PC-3 (cell line): ENCODE measurements at regions not wholly inside any gene's neighbourhood (a gene's known extent, or its start where the extent isn't known, plus 50 kb on each side); places are given as distances from the start of the nearest gene placed in this dataset.

Experiments used
- ATAC-seq: fragments of 200-7000 bp; cut with Tn5 transposase; 2 replicates; pipeline ENCODE4 v1.9.1; 2020; ENCODE audit warnings: mild to moderate bottlenecking, moderate library complexity
- BruUV-seq: library from RNA; stranded (reverse); fragments of 400-500 nt; replicated peaks from 2 replicates; lab custom pipeline; 2021; lab: Mats Ljungman, UMichigan
- CTCF ChIA-PET: fragments of 300-600 bp; sonication (Branson Sonifier 250); formaldehyde crosslinking; loops from one replicate; lab custom pipeline; 2022; ENCODE audit warnings: antibody characterized with exemption; lab: Charles Lee
- POLR2A ChIA-PET: fragments of 300-600 bp; sonication (Branson Sonifier 250); formaldehyde crosslinking; loops from one replicate; lab custom pipeline; 2022; ENCODE audit warnings: antibody characterized with exemption; ENCODE audit not compliant: unreplicated experiment; lab: Charles Lee
- DNase-seq: peaks from one replicate; pipeline ENCODE4 v3.0.0-alpha.2; 2015
- H2AFZ ChIP-seq: fragments of 300-600 bp; sonication (generic); 2 replicates; pipeline ENCODE4 v1.6.0; 2016; ENCODE audit warnings: antibody characterized with exemption, low read length
- H3F3A ChIP-seq: fragments of 300-600 bp; sonication (generic); one replicate; pipeline ENCODE4 v1.6.0; 2017; ENCODE audit warnings: antibody characterized with exemption, low read length, control low read depth, mild to moderate bottlenecking; ENCODE audit not compliant: unreplicated experiment
- H3K27ac ChIP-seq: fragments of 300-600 bp; sonication (generic); 2 replicates; pipeline ENCODE4 v1.5.1; 2016; ENCODE audit warnings: mild to moderate bottlenecking, low read length
- H3K27me3 ChIP-seq: fragments of 300-600 bp; sonication (generic); 2 replicates; pipeline ENCODE4 v1.6.1; 2016; ENCODE audit warnings: low read length, mixed read lengths
- H3K36me3 ChIP-seq: fragments of 300-600 bp; sonication (generic); 2 replicates; pipeline ENCODE4 v1.6.1; 2016; ENCODE audit warnings: low read depth, mixed run types, low read length, mixed read lengths
- H3K4me1 ChIP-seq: fragments of 300-600 bp; sonication (generic); 2 replicates; pipeline ENCODE4 v1.5.1; 2016; ENCODE audit warnings: low read length; ENCODE audit not compliant: insufficient read depth
- H3K4me2 ChIP-seq: fragments of 300-600 bp; sonication (generic); 2 replicates; pipeline ENCODE4 v1.6.0; 2016; ENCODE audit warnings: low read length
- H3K4me3 ChIP-seq: fragments of 300-600 bp; sonication (generic); 2 replicates; pipeline ENCODE4 v1.5.1; 2016; ENCODE audit warnings: mild to moderate bottlenecking, low read length, mixed read lengths
- H3K79me2 ChIP-seq: fragments of 300-600 bp; sonication (generic); 2 replicates; pipeline ENCODE4 v1.6.1; 2017; ENCODE audit warnings: low read length, mixed read lengths
- H3K9ac ChIP-seq: fragments of 300-600 bp; sonication (generic); 2 replicates; pipeline ENCODE4 v1.6.0; 2016; ENCODE audit warnings: mild to moderate bottlenecking, low read length
- H3K9me2 ChIP-seq: fragments of 300-600 bp; sonication (generic); replicated peaks from 2 replicates; pipeline ENCODE4 v1.6.1; 2016; ENCODE audit warnings: mixed run types, low read length, mixed read lengths
- H3K9me3 ChIP-seq: fragments of 300-600 bp; sonication (generic); 2 replicates; pipeline ENCODE4 v1.6.1; 2016; ENCODE audit warnings: low read length, mixed read lengths
- H4K20me1 ChIP-seq: fragments of 300-600 bp; sonication (generic); 2 replicates; pipeline ENCODE4 v1.6.1; 2016; ENCODE audit warnings: low read length, mixed read lengths
- CTCF ChIP-seq: fragments of 300-600 bp; sonication (generic); conservative IDR thresholded peaks from 2 replicates; pipeline ENCODE4 v1.5.1; 2017; ENCODE audit warnings: antibody characterized with exemption, low read depth, mild to moderate bottlenecking, low read length
- EZH2 ChIP-seq: fragments of 300-600 bp; sonication (generic); IDR thresholded peaks from one replicate; pipeline ENCODE4 v1.6.1; 2017; ENCODE audit warnings: antibody characterized with exemption, mild to moderate bottlenecking, low read length; ENCODE audit not compliant: unreplicated experiment
- EZH2phosphoT487 ChIP-seq: fragments of 300-600 bp; sonication (generic); IDR thresholded peaks from 2 replicates; pipeline ENCODE4 v1.6.1; 2018; ENCODE audit warnings: mild to moderate bottlenecking, antibody characterized with exemption, low read length, borderline replicate concordance
- intact Hi-C: fragments of 100-400 bp; cut with micrococcal nuclease; formaldehyde crosslinking; loops from 2 replicates; pipeline ENCODE4 v1.9.0; 2023

DNA sequence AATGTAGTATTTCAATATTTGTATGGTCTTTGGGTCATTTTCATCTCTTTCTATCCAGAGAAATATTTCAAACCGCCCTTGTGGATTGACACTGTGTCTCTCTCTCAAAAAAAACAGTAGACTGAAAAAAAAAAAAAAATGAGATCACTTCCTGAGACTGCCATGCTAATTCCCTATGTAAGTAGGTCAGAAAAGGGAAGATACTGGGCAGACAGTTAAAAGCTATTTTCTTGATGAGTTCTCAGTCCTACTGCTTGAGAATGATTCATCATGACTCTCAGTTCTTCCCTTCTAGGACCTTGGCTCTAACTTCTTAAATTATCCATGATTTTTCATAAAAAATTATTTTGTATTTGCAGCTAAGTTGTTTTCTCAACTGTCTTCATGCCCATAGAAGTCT, 672.3 kb upstream of the REG3G start:
- no peaks in the 10 kb centered on the region for H4K20me1 ChIP-seq
- no peaks in the 10 kb centered on the region for H3K79me2 ChIP-seq
- no peaks in the 10 kb centered on the region for H3K27me3 ChIP-seq
- H3K36me3 ChIP-seq, result no peaks in the 10 kb centered on the region
- no peaks in the 10 kb centered on the region for H3F3A ChIP-seq
- H3K4me3 ChIP-seq, result no peak overlapping the region
- no peak overlapping the region for H3K9ac ChIP-seq
- no peaks in the 10 kb centered on the region for H3K9me3 ChIP-seq
- no peak overlapping the region for H2AFZ ChIP-seq
- ChIA-PET POLR2A (no interaction called here), CTCF (no interaction called here)
- no TSS peak for BruUV-seq
- H3K4me1 ChIP-seq, result no peaks in the 10 kb centered on the region
- H3K27ac ChIP-seq, result no peak overlapping the region
- no peak for TF ChIP-seq CTCF
- no peak for TF ChIP-seq EZH2phosphoT487
- TF ChIP-seq EZH2, result no peak
- ATAC-seq (no peak), DNase-seq (no peak)
- H3K9me2 ChIP-seq, result no peaks in the 10 kb centered on the region
- intact Hi-C loops, result no loop called here
- no peak overlapping the region for H3K4me2 ChIP-seq

DNA sequence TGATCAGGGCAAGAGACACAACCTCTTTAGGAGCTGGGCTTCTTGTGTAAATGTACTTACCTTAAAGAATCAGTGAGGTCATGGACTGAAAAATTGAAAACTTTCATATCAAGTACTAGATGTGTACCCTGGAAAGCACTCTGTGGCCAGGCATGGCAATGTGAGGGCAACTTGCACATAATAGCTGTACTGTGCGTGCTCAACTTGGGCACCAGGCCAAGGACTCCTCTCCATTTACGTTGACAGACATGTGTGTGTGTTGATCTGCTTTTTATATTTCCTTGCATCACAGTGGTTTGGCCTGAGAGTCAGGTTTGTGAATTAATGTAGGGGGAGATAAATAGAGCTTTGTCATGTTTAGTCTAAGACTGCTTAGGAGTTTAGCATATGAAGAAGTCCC, 669.5 kb upstream of the REG3G start:
- H3K27me3 ChIP-seq, result no peaks in the 10 kb centered on the region
- TF ChIP-seq EZH2phosphoT487 (no peak), EZH2 (no peak), CTCF (no peak)
- intact Hi-C loops, result no loop called here
- no peaks in the 10 kb centered on the region for H3K36me3 ChIP-seq
- DNase-seq (no peak), ATAC-seq (no peak)
- no TSS peak for BruUV-seq
- no peak overlapping the region for H3K4me2 ChIP-seq
- no peaks in the 10 kb centered on the region for H3K9me2 ChIP-seq
- H3K4me3 ChIP-seq, result no peak overlapping the region
- CTCF ChIA-PET, result no interaction called here
- H4K20me1 ChIP-seq, result no peaks in the 10 kb centered on the region
- no peaks in the 10 kb centered on the region for H3K9me3 ChIP-seq
- no peak overlapping the region for H3K27ac ChIP-seq
- POLR2A ChIA-PET, result no interaction called here
- H3K4me1 ChIP-seq, result no peaks in the 10 kb centered on the region
- H3K79me2 ChIP-seq, result no peaks in the 10 kb centered on the region
- H2AFZ ChIP-seq, result no peak overlapping the region
- H3K9ac ChIP-seq, result no peak overlapping the region
- no peaks in the 10 kb centered on the region for H3F3A ChIP-seq

DNA sequence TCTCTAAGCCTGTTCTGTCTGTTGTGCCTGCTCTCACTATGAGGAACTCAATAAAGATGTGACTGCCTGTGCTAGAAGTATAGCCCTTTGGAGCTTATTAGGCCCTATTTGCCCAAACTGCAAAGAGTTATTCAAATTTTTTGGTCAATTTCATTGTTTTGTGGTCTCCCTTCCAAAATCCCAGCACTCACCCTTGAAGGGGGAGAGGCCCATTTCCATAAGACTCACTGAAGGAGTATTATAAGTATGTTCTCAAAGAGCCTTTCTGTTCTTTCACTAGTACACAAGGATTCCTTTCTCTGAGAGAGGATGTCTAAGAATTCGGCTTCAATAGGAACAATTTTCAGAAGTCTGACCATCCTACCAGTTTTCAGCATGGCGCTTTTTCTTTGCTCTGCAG, 641.9 kb upstream of the REG3G start:
- ATAC-seq, result no peak
- no peak overlapping the region for H3K4me3 ChIP-seq

More for the DNA sequence above, 641.9 kb upstream of the REG3G start:
- H3K27me3 ChIP-seq, result no peaks in the 10 kb centered on the region
- no peak overlapping the region for H3K27ac ChIP-seq
- H3K79me2 ChIP-seq, result no peaks in the 10 kb centered on the region
- TF ChIP-seq EZH2phosphoT487 (no peak), EZH2 (no peak), CTCF (no peak)
- ChIA-PET CTCF (no interaction called here), POLR2A (no interaction called here)
- H4K20me1 ChIP-seq, result no peaks in the 10 kb centered on the region
- intact Hi-C loops, result no loop called here
- no peak for DNase-seq
- H3K4me1 ChIP-seq, result no peaks in the 10 kb centered on the region
- no peak overlapping the region for H2AFZ ChIP-seq
- BruUV-seq, result no TSS peak
- 0 out of 2 replicates have a peak, but pooled peaks cover 3% of the 10 kb centered on the region for H3K9me3 ChIP-seq
- no peaks in the 10 kb centered on the region for H3K9me2 ChIP-seq
- no peak overlapping the region for H3K9ac ChIP-seq
- H3K36me3 ChIP-seq, result no peaks in the 10 kb centered on the region
- no peaks in the 10 kb centered on the region for H3F3A ChIP-seq
- no peak overlapping the region for H3K4me2 ChIP-seq
